ENCODE measurements at regions not wholly inside any gene's neighbourhood (a gene's known extent, or its start where the extent isn't known, plus 50 kb on each side); places are given as distances from the start of the nearest gene placed in this dataset.

DNA sequence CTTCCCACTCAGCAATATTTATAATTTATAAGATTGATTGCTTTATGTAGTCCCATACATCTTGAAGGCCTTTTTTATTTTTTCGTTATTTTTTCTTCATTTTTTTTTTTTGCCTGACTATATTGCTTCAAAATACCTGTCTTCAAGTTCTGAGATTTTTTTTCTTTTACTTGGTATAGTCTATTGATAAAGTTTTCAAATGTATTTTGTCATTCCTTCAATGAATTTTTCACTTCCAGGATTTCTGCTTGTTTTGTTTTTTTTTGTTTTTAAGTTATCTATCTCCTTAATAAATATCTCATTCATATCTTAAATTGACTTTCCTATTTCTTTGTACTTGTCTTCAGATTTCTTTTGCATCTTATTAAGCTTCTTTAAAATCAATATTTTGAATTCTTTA lies 905.6 kb upstream of the CDH6 start:
- Histone ChIP-seq H3K79me2 (ENCODE audit: insufficient read depth) (no peaks in the 10 kb centered on the region), H2AFZ (ENCODE audit: low read depth) (no peak overlapping the region), H3K9ac (no peak overlapping the region), H3K4me3 (ENCODE audit: low read depth in 2 of 2, low read length in 1 of 2) (no peak overlapping the region), H3K4me1 (ENCODE audit: control insufficient read depth in 1 of 2, insufficient read depth in 2 of 2, low read depth in 1 of 2, low read length in 1 of 2) (no peaks in the 10 kb centered on the region), H3K27ac (ENCODE audit: low read depth in 2 of 2, low read length in 1 of 2) (no peak overlapping the region), H3K9me3 (no peaks in the 10 kb centered on the region), H3K36me3 (replicated peaks in 1 of 2; ENCODE audit: control insufficient read depth in 1 of 2, insufficient read depth in 2 of 2, low read length in 1 of 2) (no peaks in the 10 kb centered on the region), H3K4me2 (no peak overlapping the region), H3K9me2 (no peaks in the 10 kb centered on the region), H3K27me3 (ENCODE audit: insufficient read depth) (no peaks in the 10 kb centered on the region), H4K20me1 (ENCODE audit: insufficient read depth) (no peaks in the 10 kb centered on the region), H3F3A (replicated peaks; ENCODE audit: insufficient read depth) (no peaks in the 10 kb centered on the region)
- CTCF ChIA-PET, result no interaction called here
- 3% methylated on average over 1 of the region's 1 CpG for WGBS (ENCODE audit: low lambda C conversion rate)
- POLR2A ChIA-PET, result no interaction called here
- DNase-seq, result no peak
- TF ChIP-seq, protein P1, sequence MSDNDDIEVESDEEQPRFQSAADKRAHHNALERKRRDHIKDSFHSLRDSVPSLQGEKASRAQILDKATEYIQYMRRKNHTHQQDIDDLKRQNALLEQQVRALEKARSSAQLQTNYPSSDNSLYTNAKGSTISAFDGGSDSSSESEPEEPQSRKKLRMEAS (IDR thresholded peaks at IDR 0.05; ENCODE audit: low read depth), result no peak
- TF ChIP-seq, protein P2, sequence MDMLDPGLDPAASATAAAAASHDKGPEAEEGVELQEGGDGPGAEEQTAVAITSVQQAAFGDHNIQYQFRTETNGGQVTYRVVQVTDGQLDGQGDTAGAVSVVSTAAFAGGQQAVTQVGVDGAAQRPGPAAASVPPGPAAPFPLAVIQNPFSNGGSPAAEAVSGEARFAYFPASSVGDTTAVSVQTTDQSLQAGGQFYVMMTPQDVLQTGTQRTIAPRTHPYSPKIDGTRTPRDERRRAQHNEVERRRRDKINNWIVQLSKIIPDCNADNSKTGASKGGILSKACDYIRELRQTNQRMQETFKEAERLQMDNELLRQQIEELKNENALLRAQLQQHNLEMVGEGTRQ (IDR thresholded peaks at IDR 0.05; ENCODE audit: borderline replicate concordance, low read depth, low read length), result no peak
- TF ChIP-seq, protein P3, sequence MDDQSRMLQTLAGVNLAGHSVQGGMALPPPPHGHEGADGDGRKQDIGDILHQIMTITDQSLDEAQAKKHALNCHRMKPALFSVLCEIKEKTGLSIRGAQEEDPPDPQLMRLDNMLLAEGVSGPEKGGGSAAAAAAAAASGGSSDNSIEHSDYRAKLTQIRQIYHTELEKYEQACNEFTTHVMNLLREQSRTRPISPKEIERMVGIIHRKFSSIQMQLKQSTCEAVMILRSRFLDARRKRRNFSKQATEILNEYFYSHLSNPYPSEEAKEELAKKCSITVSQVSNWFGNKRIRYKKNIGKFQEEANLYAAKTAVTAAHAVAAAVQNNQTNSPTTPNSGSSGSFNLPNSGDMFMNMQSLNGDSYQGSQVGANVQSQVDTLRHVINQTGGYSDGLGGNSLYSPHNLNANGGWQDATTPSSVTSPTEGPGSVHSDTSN (IDR thresholded peaks at IDR 0.05), result no peak
- TF ChIP-seq NRF1 (IDR thresholded peaks at IDR 0.05; ENCODE audit: low read depth, low read length) (no peak), MEF2A (IDR thresholded peaks at IDR 0.05; ENCODE audit: borderline replicate concordance, low read depth) (no peak), USF1 (IDR thresholded peaks at IDR 0.05; ENCODE audit: borderline replicate concordance, low read depth) (no peak)

- Histone ChIP-seq H3K9ac (no peak overlapping the region), H3K27me3 (ENCODE audit: insufficient read depth) (no peaks in the 10 kb centered on the region), H3K4me1 (ENCODE audit: control insufficient read depth in 1 of 2, insufficient read depth in 2 of 2, low read depth in 1 of 2, low read length in 1 of 2) (no peaks in the 10 kb centered on the region), H2AFZ (ENCODE audit: low read depth) (no peak overlapping the region), H3K4me2 (no peak overlapping the region), H3K36me3 (replicated peaks in 1 of 2; ENCODE audit: control insufficient read depth in 1 of 2, insufficient read depth in 2 of 2, low read length in 1 of 2) (no peaks in the 10 kb centered on the region), H3K9me2 (no peaks in the 10 kb centered on the region), H4K20me1 (ENCODE audit: insufficient read depth) (no peaks in the 10 kb centered on the region), H3K9me3 (no peaks in the 10 kb centered on the region), H3K27ac (ENCODE audit: low read depth in 2 of 2, low read length in 1 of 2) (no peak overlapping the region), H3K4me3 (ENCODE audit: low read depth in 2 of 2, low read length in 1 of 2) (no peak overlapping the region), H3K79me2 (ENCODE audit: insufficient read depth) (no peaks in the 10 kb centered on the region), H3F3A (replicated peaks; ENCODE audit: insufficient read depth) (no peaks in the 10 kb centered on the region)
- no peak for DNase-seq
- no peak for TF ChIP-seq TAF1 (IDR thresholded peaks at IDR 0.05; ENCODE audit: borderline replicate concordance, low read depth, low read length)
- no peak for TF ChIP-seq EP300 (IDR thresholded peaks at IDR 0.05; ENCODE audit: borderline replicate concordance in 1 of 2, low read depth in 1 of 2, low read length in 1 of 2)
- no peak for TF ChIP-seq ELF1 (IDR thresholded peaks at IDR 0.05)
- no peak for TF ChIP-seq RCOR1 (IDR thresholded peaks at IDR 0.05; ENCODE audit: low read length)
- TF ChIP-seq EZH2phosphoT487 (IDR thresholded peaks at IDR 0.05; ENCODE audit: borderline replicate concordance, low read depth), result no peak
- no peak for TF ChIP-seq FOSL2 (IDR thresholded peaks at IDR 0.05; ENCODE audit: borderline replicate concordance, low read depth)
- TF ChIP-seq POLR2AphosphoS5 (IDR thresholded peaks at IDR 0.05; ENCODE audit: low read depth, low read length), result no peak
- POLR2A ChIA-PET, result no interaction called here
- CTCF ChIA-PET, result no interaction called here
- WGBS (ENCODE audit: low lambda C conversion rate), result 6% methylated on average over 2 of the region's 2 CpGs
These were observed 914.2 kb upstream of the CDH6 start for GRCh38 chr5:30279237-30279636.

Data from SK-N-SH (cell line).